HG02973 (cell line): ENCODE measurements at regions not wholly inside any gene's neighbourhood (a gene's known extent, or its start where the extent isn't known, plus 50 kb on each side); places are given as distances from the start of the nearest gene placed in this dataset.

Source experiments
- ATAC-seq: cut with Tn5 transposase; IDR thresholded peaks from one replicate; pipeline ENCODE4 v1.9.1; 2021; ENCODE audit warnings: moderate library complexity; ENCODE audit not compliant: unreplicated experiment

DNA sequence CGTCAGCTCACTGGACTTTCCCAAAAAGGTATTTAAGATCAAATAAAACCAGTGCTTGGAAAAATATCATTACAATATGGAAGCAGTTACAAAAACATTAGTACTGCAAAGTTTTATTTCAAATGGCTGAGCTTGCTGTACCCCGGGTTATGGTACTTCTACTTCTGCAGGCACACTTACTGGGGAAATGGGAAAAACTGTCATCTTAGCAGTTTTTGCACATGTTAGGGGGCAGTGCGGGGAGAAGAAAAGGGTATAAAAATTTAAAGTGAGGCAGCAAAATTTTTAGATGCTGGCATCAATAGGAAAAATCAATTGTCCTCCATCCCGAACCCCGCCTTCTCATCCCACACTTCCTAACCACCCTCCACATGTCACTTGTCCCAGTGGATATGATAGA is 133.4 kb downstream of the ATG4C start:
- ATAC-seq, result no peak

GRCh38 chr1:62917805-62918204 is 133.9 kb downstream of the ATG4C start:
- ATAC-seq, result no peak

GRCh38 chr1:62918700-62919099 is 134.8 kb downstream of the ATG4C start:
- no peak for ATAC-seq

GRCh38 chr1:62922006-62922405 is 138.1 kb downstream of the ATG4C start:
- ATAC-seq, result no peak

- no peak for ATAC-seq
Measured at GRCh38 chr1:62924983-62925790, 141.3 kb downstream of the ATG4C start.

- no peak for ATAC-seq
Measured at GRCh38 chr1:62926681-62927252, 142.8 kb downstream of the ATG4C start.

- ATAC-seq, result no peak
Measured at GRCh38 chr1:62928885-62929284, 145.0 kb downstream of the ATG4C start.

DNA sequence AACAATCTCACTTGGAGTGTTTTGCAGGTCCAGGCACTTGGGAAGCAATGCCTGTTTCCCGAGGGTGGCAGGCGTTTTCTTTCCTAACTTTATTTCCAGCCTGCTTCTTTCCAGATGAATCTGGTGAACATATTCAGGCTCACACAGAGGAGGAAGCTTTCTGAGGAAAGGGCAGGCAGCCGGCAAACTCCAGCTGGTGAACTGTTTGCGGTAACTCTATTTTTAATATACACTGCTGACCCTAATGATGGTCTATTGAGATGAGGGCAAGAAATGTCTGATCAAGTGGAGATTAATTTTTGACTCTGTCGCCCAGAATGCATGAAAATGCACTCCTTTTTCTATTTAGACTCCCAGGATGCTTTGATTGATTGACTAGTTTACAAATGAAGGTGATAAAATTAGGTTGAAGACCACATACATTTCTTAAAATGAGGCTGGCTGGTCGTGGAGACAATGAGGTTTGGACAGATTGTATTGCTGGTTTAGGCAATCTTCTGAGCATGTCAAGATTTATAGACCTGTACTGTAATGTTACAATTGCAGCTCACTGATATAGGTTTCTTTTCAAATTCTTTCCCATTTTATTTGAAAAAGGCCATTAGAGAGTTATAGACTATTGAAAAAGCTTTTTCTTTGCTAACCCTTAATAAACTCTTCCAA is 153.8 kb downstream of the ATG4C start:
- no peak for ATAC-seq

DNA sequence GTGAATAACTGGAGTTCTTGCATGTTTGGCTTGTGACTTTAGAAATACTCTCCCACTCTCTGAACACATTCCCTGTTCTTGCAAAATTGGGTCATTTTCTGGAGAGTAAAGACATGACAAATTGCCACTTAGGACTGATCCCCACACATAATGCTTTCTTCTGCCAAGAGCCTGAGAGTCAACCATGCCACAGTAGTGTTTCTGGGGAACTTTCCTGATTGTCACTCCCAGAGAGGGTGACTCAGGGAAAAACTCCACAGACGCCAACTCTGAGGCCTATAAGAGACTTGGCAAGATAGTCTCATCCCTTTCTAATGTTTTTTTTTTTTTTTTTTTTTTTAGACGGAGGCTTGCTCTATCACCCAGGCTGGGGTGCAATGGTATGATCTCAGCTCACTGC is 157.8 kb downstream of the ATG4C start:
- ATAC-seq, result no peak

- ATAC-seq, result no peak
Measured at GRCh38 chr1:62946511-62946910, 162.6 kb downstream of the ATG4C start.

DNA sequence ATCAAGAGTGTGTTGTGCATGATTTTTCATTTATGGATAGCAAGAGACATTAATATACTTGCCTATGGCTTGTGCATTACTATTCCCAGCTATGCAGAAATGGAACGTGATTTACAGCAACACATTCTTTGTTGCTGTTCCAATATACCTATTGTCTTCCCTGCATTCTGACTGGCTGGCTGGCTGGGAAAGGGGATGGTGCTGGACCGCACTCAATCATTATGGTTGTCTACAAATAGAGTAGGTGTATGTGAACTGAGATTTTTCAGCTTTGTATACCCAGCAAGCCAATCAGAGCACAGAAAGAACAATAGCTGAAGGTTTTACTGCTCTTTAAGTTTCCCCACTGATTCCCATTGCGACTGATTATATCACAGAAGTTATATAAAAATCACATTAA is 167.5 kb downstream of the ATG4C start:
- ATAC-seq, result no peak

DNA sequence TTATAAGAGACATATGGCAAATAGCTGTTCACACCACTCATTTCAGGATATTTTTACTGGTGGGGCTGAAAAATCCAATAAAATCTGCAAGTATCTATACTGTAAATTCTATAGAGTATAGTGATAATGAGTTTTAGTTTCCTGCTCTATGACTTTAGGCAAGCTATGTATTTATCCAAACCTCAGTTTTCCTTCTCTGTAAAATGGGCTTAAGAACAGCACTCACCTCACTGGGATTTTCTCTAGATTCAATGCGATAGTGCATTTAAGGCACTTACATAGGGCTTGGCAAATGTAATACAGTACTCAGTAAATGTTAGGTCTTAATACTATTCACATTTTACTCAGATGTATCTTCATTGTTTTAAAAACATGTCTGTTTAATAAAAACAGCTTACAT is 168.7 kb downstream of the ATG4C start:
- no peak for ATAC-seq

GRCh38 chr1:62953633-62954032 is 169.7 kb downstream of the ATG4C start:
- ATAC-seq, result no peak

GRCh38 chr1:62954758-62955157 is 170.8 kb downstream of the ATG4C start:
- no peak for ATAC-seq

DNA sequence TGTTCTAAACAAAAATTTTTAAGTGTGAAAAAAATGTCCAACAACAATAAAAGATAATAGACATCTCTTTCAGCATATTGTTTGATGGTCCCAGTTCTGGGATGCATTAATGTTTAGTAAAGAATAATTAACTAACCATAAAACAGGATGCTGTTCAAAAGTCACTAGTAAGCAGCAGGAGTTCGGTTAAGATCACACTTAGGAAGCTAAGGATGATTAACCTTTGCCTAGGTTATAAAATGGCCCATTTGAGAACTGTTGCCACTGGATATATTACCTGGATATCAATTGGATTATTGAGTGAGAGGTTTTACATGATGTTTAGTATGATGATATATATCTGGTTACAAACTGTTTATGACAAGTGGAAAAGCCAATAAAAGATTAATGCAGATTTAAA is 171.7 kb downstream of the ATG4C start:
- no peak for ATAC-seq

DNA sequence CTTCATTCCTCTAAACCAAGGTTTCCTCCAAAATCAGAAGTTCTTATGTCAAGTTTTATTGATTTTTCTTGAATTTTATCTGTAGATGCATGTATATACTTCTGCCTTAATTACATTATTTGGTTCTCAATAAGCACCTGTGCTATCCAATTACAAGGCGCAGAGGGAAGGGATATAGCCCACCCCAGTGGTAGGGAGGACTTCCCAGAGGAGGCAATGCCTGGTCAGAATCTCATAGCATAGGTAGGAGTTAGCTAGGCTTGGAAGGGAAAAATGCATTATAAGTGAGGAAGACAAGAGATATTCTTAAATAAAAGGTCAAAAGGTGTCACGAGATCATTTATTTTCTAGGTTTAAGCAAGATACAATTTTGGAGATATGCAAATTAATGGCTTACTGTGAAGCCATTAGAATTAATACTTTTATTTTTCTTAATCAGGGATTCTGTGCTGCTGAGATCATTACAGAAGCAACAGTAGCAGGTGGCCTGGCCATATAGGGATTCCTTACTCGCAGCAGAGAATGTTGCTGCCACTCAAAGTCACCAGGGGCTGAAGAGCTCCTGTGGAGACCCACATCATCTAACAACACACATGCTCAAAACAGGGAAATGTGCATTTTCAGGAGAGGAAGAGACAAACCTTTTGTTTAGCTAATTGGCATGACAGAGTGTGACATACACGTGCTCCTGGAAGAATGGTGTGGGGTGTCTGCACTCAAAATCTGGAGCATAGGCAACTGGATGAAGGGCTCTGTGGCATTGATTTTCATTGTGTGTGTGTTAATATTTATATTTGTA is 178.3 kb downstream of the ATG4C start:
- no peak for ATAC-seq

- peak; percentile 79 for ATAC-seq
Measured at GRCh38 chr1:62962901-62963776, 179.2 kb downstream of the ATG4C start.

GRCh38 chr1:62964141-62964540 is 180.2 kb downstream of the ATG4C start:
- no peak for ATAC-seq

DNA sequence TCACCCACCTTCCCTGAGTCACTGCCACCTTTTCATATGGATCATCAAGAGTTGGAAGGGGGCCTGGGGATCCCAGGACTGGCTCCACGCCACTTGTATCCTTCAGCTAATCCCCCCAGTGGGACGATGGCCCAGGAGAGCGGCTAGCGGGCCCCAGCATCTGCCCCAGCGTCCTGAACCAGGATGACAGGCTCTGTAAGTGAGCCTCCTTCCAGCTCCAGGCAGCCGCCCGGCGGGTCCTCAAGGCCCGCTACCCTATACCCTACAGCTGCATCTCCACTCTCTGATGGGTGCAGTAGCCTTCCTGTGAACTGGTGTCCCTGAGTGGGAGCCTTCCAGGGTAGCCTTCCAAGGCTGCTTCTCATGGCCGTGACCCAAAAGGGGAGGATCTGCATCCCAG is 183.1 kb downstream of the ATG4C start:
- no peak for ATAC-seq

DNA sequence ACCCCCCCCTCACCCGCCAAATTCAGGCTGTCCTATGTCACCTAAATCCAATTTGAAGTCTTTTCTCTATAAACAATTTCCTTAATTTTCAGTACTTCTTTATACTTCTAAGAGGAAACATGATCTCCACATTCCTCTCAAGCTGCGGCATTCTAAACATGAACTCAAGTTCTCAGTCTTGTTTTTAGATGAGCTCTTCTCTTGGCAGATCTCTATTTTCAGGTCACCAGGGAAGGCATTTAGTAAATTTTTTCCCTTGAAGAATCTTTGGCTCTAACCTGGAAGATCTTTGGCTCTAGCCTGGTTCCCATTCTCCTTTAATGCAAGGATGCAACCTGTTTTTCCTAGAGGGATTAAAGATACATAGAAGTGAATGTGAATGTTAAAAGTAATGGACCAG is 193.4 kb downstream of the ATG4C start:
- no peak for ATAC-seq
